Activated CD4-positive, alpha-beta T cell treated with anti-CD3 and anti-CD28 coated beads, Interleukin-2, amount 10 ng/mL, durations not matched to agents 24 days and 14 days (primary cell): ENCODE measurements at regions not wholly inside any gene's neighbourhood (a gene's known extent, or its start where the extent isn't known, plus 50 kb on each side); places are given as distances from the start of the nearest gene placed in this dataset.

Source experiments
- DNase-seq: peaks from one replicate; pipeline ENCODE4 v3.0.0; 2022
- H3K27ac Mint-ChIP-seq: one replicate; pipeline ENCODE4 v1.8.0; 2022; ENCODE audit warnings: mild to moderate bottlenecking, mixed read lengths
- H3K27me3 Mint-ChIP-seq: one replicate; pipeline ENCODE4 v1.8.0; 2022; ENCODE audit warnings: mixed read lengths
- H3K36me3 Mint-ChIP-seq: one replicate; pipeline ENCODE4 v1.8.0; 2022; ENCODE audit warnings: low read depth, mild to moderate bottlenecking, mixed read lengths
- H3K4me1 Mint-ChIP-seq: one replicate; pipeline ENCODE4 v1.8.0; 2021; ENCODE audit warnings: mixed read lengths
- H3K4me3 Mint-ChIP-seq: one replicate; pipeline ENCODE4 v1.8.0; 2022; ENCODE audit warnings: mild to moderate bottlenecking, moderate library complexity, mixed read lengths
- H3K9me3 Mint-ChIP-seq: one replicate; pipeline ENCODE4 v1.8.0; 2021; ENCODE audit warnings: mixed read lengths
- intact Hi-C: fragments of 100-400 bp; cut with micrococcal nuclease; formaldehyde crosslinking; loops from one replicate; pipeline ENCODE4 v1.15.1; 2023

DNA sequence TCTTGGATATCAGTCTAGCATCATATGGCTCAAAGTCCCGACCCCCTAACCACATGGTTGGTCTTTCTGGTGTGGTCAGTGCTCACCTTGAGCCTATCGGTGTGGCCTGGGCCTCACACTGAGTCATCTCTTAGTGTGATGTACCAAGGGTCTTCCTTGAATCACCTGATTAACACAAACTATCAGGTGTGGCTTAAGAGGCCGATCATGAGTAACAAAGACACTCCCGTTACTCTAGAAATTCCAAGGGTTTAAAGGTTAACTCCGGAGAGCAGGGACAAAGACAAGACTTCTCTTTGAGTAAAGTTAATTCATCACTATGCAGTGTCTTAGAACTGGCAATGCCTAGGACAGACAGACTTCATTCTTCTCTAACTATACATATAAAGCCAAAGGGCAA lies 52.3 kb upstream of the ARMC3 start:
- H3K9me3 Mint-ChIP-seq, result no peaks in the 10 kb centered on the region
- no peak overlapping the region for H3K4me3 Mint-ChIP-seq
- H3K36me3 Mint-ChIP-seq, result no peaks in the 10 kb centered on the region
- H3K27me3 Mint-ChIP-seq, result peaks cover 3% of the 10 kb centered on the region
- DNase-seq, result no peak
- no peak overlapping the region for H3K27ac Mint-ChIP-seq
- intact Hi-C loops, result no loop called here
- no peaks in the 10 kb centered on the region for H3K4me1 Mint-ChIP-seq

DNA sequence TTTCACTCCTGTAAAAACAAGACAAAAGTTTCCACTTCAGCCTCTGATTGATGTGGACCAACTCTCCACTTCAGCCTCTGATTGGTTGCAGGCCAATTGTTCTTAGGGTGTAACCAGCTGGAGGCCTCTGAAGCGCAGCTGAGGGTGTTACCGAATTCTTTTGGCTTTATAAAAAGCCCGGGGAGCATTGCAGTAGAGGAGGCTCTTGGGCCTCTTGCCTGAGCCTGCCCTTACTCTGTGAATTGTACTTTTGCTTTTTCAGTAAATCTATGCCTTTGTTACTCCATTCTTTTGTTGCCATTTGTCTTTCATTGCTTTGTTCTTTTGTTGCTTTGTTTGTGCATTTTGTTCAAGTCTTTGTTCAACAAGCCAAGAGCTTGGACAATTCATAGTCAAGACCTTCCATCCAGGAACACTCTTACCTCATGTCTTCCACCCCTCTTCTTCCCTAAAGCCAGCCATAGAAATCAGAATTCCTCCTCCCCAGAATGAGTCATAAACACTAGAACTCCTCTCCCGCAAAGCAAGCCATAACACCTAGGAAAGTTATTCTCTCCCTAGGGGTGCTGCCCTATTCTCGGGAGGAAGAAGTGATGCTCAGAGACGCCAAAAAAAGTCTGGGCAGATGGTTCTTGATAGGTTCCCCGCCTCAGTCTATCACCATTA lies 53.5 kb upstream of the ARMC3 start:
- Mint-ChIP-seq H3K36me3 (no peaks in the 10 kb centered on the region), H3K4me1 (no peaks in the 10 kb centered on the region), H3K4me3 (no peak overlapping the region), H3K27ac (no peak overlapping the region), H3K9me3 (no peaks in the 10 kb centered on the region), H3K27me3 (peaks cover 3% of the 10 kb centered on the region)
- DNase-seq, result no peak
- intact Hi-C loops, result no loop called here

DNA sequence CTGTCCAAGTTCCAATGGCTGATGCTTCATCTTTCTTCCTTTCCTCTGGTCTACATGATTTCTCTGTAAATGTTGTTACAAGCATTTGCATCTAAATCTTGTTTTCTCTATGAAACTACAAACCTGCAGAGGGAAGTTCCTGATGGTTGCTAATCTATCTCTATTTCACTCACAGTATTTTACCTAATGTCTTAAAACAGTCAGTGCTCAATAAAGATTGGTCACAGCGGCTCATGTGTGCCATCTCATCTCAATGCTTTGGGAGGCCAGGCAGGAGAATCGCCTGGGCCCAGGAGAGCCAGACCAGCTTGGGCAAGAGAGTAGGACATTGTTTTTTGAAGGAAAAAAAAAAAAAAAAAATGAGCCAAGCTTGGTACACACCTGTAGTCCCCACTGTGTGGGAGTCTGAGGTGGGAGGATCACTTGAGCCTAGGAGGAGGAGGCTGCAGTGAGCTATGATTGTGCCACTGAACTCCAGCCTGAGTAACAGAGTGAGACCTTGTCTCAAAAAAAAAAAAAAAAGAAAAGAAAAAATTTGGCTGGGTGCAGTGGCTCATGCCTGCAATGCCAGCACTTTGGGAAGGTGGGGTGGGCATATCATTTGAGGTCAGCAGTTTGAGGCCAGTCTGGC lies 71.3 kb upstream of the ARMC3 start:
- no peaks in the 10 kb centered on the region for H3K9me3 Mint-ChIP-seq
- no peaks in the 10 kb centered on the region for H3K4me1 Mint-ChIP-seq
- intact Hi-C loops, result no loop called here
- no peak overlapping the region for H3K4me3 Mint-ChIP-seq
- no peaks in the 10 kb centered on the region for H3K36me3 Mint-ChIP-seq
- H3K27ac Mint-ChIP-seq, result no peak overlapping the region
- DNase-seq, result no peak
- no peaks in the 10 kb centered on the region for H3K27me3 Mint-ChIP-seq

DNA sequence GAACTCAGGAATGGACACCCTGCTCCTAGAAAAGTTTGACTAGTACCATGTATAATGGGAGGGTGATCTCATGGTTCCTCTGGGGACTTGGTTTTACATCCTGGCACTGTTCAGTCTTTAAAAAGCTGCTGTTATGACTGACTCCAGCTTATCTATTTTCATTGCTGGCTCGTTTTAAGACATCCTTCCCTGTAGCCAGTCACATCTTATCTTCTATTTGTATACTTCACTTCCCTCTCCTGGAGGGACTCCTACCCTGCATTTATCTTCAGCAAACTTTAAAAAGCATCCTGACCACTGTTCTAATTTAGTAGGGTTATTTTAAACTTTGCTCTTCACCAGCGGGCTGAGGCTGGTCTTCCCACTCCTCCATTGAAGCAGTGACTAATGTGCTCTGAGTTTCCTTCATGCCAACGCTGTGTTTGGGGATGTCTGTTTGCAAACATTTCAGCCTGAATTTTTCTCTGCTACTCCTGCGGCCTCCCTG lies 72.9 kb upstream of the ARMC3 start:
- Mint-ChIP-seq H3K36me3 (no peaks in the 10 kb centered on the region), H3K4me3 (no peak overlapping the region), H3K27me3 (no peaks in the 10 kb centered on the region), H3K4me1 (no peaks in the 10 kb centered on the region), H3K9me3 (no peaks in the 10 kb centered on the region), H3K27ac (no peak overlapping the region)
- DNase-seq, result no peak
- intact Hi-C loops, result no loop called here

DNA sequence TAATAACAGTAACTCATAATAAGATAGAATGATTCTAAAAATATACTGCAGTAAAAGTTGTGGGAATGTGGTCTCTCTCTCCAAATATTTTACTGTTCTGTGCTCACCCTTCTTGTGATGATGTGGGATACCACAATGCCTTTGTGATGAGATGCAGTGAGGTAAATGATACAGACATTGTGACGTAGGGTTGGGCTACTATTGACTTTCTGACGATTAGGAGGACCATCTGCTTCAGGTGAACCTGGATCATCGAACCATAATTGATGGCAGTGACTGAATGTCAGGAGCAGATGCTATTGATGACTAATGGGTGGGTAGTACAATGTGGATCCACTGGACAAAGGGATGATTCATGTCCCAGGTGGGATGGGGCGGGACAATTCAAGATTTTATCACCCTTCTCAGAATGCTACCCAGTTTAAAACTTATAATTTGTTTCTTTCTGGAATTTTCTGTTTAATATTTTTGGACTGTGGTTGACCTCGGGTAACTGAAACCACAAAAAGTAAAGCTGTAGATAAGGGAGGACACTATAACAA lies 73.9 kb upstream of the ARMC3 start:
- Mint-ChIP-seq H3K27ac (no peak overlapping the region), H3K4me1 (peaks cover under 1% of the 10 kb centered on the region), H3K36me3 (no peaks in the 10 kb centered on the region), H3K4me3 (no peak overlapping the region), H3K27me3 (peaks cover under 1% of the 10 kb centered on the region), H3K9me3 (peaks cover 1% of the 10 kb centered on the region)
- intact Hi-C loops, result no loop called here
- DNase-seq, result no peak

DNA sequence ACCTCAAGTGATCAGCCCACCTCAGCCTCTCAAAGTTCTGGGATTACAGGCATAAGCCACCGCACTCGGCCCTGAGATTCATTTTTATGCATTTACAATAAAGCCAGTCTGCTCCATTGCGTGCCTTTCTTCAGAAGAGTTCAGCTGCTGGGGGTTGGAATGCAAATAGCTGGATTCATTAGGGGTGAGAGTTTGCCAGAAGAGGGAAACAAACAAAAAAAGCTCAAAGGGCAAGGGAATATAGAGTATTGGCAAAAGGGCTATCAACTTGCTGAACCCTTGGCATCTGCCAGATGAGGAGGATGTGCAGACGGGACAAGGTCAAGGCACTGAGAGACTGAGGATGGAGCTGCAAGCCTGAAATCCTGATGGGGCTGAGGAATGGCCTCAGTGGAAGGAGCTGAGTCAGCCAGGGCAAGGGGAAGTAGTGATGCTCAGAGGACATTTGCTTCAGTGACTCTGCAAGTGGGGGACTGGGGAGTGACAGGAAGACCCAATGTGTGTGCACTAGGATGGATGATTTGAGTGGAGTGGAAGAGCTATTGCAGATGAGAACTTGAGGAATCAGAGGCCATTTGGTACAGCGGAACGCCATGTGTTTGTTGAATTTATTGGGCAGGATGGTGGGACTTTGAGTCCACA lies 75.0 kb upstream of the ARMC3 start:
- Mint-ChIP-seq H3K9me3 (peaks cover 4% of the 10 kb centered on the region), H3K4me3 (no peak overlapping the region), H3K36me3 (no peaks in the 10 kb centered on the region), H3K4me1 (peaks cover 2% of the 10 kb centered on the region), H3K27me3 (peaks cover 3% of the 10 kb centered on the region), H3K27ac (no peak overlapping the region)
- DNase-seq, result no peak
- intact Hi-C loops, result no loop called here

DNA sequence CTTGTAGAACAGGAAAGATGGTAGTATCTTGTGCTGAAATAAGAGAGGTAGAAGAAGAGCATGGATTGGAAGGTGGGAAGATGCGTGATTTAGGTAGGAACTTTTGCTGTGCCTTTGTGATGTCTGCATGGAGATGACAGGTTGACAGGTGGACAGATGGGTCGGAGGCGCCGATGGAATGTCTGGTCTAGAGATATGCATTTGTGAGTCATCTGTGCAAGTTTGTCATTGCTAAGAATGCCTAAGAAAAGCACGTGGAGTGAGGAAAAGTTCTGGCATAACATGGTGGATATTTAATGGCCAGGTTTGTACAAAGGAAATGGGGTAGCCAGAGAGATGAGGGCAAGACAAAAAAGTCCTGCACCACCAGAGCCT lies 76.0 kb upstream of the ARMC3 start:
- intact Hi-C loops, result no loop called here
- Mint-ChIP-seq H3K9me3 (peaks cover 4% of the 10 kb centered on the region), H3K4me1 (peaks cover 2% of the 10 kb centered on the region), H3K27ac (no peak overlapping the region), H3K36me3 (no peaks in the 10 kb centered on the region), H3K27me3 (peaks cover 4% of the 10 kb centered on the region), H3K4me3 (no peak overlapping the region)
- DNase-seq, result no peak

DNA sequence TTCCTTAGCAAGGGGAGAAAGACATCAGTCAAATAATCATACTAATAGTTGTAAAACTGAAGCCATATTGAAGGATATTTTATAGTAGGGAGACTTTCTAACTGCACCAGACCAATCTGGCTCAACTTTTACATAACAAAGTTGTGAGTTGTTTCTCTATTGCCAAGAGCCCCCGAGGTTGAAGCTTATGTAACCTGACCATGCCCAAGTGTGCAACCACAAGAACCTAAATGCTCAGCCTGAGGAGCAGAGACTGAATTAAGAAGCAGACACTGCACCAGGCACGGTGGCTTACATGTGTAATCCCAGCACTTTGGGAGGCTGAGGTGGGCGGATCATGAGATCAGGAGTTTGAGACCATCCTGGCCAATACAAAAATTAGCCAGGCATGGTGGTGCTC lies 77.3 kb upstream of the ARMC3 start:
- peaks cover 6% of the 10 kb centered on the region for H3K27me3 Mint-ChIP-seq
- intact Hi-C loops, result no loop called here
- no peak overlapping the region for H3K4me3 Mint-ChIP-seq
- peaks cover 4% of the 10 kb centered on the region for H3K9me3 Mint-ChIP-seq
- no peak overlapping the region for H3K27ac Mint-ChIP-seq
- no peak for DNase-seq
- peaks cover 2% of the 10 kb centered on the region for H3K4me1 Mint-ChIP-seq
- no peaks in the 10 kb centered on the region for H3K36me3 Mint-ChIP-seq

DNA sequence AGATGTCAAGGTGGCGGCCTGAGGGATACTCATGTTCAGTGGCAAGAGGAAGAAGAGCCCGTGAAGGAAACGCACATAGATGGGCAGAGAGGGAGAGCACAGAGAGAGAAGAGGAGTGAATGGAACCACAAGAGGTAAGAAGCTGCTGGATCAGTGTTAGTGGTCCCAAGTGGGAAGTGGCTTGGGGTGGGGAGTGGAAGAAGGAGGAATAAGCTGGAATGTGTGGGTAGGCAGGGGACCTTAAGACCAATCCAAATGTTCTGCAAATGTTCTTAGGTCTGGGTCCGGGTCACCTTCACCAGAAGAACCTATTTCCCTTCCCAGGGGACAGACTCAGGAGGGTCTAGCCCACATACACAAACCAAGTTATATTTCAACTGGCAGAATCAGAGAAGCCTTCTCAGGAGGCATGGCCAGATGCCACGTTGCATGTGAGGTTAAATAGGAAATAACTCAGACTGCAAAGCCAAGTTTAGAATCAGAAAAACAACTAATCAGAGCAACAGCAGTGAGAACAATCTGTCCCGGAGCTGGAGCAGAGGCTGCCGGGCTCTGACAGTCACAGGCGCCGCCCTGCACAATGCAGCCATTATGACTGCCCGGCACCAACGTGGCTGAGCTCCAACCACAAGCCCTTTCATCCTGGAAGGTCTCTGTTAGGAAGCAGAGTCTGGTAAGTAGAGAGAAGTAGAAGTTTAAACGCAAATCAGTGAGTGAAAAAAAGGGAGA lies 78.6 kb upstream of the ARMC3 start:
- no peak for DNase-seq
- Mint-ChIP-seq H3K27me3 (peaks cover 6% of the 10 kb centered on the region), H3K9me3 (peaks cover 4% of the 10 kb centered on the region), H3K27ac (no peak overlapping the region), H3K4me1 (peaks cover 2% of the 10 kb centered on the region), H3K4me3 (no peak overlapping the region), H3K36me3 (no peaks in the 10 kb centered on the region)
- intact Hi-C loops, result no loop called here

DNA sequence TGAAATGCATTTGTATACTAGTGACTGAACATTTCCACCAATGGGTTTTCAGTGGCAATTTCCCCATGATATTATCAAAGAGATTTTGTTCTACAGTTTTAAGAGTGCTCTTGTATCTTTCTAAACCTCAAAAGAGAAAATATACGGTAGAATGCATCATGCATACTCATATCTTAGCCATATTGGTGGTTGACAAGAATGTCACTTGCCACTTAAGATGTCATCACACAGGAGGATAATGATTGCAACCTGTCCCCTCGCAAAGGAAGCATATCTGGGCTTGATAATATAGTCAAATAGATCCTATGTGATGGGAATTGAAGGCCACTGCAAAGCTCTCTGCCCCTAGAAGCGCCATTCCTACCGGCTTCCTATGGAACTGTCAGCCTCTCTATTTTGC lies 79.3 kb upstream of the ARMC3 start:
- DNase-seq, result no peak
- no peak overlapping the region for H3K27ac Mint-ChIP-seq
- peaks cover 4% of the 10 kb centered on the region for H3K9me3 Mint-ChIP-seq
- H3K27me3 Mint-ChIP-seq, result peaks cover 6% of the 10 kb centered on the region
- peaks cover 2% of the 10 kb centered on the region for H3K4me1 Mint-ChIP-seq
- H3K36me3 Mint-ChIP-seq, result no peaks in the 10 kb centered on the region
- H3K4me3 Mint-ChIP-seq, result no peak overlapping the region
- intact Hi-C loops, result no loop called here

DNA sequence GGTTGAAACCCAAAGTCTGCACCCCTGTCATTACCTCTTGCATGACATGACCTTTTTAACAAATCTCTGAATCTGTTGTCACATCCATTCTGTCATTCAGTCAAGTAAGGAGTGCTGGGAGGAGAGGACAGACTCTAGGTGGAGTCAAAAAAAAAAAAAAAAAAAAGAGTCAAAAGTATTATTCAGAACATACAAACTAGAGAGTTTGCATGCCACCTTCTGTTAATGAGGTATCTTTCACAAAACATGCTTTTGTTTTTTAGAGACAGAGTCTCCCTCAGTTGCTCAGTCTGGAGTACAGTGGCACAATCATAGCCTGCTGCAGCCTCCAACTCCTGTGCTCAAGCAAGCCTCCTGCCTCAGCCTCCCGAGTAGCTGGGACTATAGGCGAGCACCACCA lies 81.6 kb upstream of the ARMC3 start:
- Mint-ChIP-seq H3K9me3 (peaks cover 4% of the 10 kb centered on the region), H3K4me1 (peaks cover 2% of the 10 kb centered on the region), H3K27ac (no peak overlapping the region), H3K4me3 (no peak overlapping the region), H3K36me3 (no peaks in the 10 kb centered on the region), H3K27me3 (peaks cover 6% of the 10 kb centered on the region)
- no peak for DNase-seq
- intact Hi-C loops, result no loop called here

DNA sequence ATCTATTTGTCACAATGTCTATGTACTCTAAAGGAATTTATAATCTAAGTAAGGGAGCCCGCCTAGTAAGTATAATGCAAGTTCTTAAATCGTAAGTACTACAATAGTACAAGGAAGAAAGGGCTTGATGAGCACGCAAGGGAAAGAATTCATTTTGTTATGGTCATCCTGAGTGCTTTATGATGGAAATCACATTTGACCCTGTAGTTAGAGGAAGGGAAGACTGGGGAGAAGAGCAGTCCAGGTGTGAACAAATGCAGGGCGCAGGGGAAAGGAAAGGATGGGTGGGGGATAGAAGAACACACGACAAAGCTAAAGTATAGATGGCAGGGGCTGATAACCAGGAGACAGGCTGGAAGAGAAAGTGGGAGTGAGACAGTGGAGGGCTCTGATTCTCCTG lies 88.2 kb upstream of the ARMC3 start:
- intact Hi-C loops, result no loop called here
- no peaks in the 10 kb centered on the region for H3K36me3 Mint-ChIP-seq
- no peaks in the 10 kb centered on the region for H3K27me3 Mint-ChIP-seq
- no peak for DNase-seq
- no peak overlapping the region for H3K4me3 Mint-ChIP-seq
- no peaks in the 10 kb centered on the region for H3K4me1 Mint-ChIP-seq
- H3K9me3 Mint-ChIP-seq, result peaks cover 5% of the 10 kb centered on the region
- no peak overlapping the region for H3K27ac Mint-ChIP-seq

DNA sequence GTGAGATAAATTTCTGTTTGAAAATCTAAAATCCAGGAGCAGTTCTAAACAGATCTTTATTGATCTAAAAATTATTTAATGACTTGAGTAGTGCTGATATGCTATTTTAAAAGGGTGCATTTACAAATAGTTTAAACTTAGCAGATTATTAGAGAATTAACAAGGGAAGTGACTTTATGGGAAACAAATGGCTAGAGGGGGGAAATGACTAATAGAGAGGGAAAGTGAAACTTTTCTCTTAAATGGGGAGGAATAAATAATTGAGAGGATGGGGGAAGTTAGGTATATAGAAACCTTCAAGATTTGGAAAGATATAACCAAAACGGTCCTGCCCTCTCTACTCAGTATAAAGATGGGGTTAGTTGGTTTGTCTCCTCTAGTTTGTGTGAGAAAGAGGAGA lies 90.1 kb upstream of the ARMC3 start:
- Mint-ChIP-seq H3K36me3 (no peaks in the 10 kb centered on the region), H3K27ac (no peak overlapping the region), H3K27me3 (no peaks in the 10 kb centered on the region), H3K4me1 (no peaks in the 10 kb centered on the region), H3K4me3 (no peak overlapping the region), H3K9me3 (peaks cover 5% of the 10 kb centered on the region)
- no peak for DNase-seq
- intact Hi-C loops, result no loop called here

DNA sequence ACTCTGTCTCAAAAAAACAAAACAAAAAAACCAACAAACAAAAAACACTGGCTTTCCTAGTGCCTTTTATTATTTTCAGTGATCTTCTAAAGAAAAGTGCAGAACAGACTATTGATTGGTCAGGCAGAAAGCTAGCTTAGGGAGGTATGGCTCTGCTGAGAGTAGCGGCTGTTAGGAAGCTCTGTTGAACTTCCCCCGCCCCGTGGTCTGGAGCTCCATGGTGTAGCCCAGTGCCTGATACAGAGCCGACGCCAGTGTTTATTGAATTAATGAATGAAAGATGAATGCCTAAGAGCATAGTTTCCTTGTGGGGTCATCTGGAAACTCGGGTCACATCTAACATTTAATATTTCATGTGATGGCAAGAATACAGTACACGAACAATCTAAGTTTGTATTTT lies 90.5 kb upstream of the ARMC3 start:
- no peaks in the 10 kb centered on the region for H3K4me1 Mint-ChIP-seq
- intact Hi-C loops, result no loop called here
- no peak for DNase-seq
- H3K4me3 Mint-ChIP-seq, result no peak overlapping the region
- H3K27me3 Mint-ChIP-seq, result no peaks in the 10 kb centered on the region
- peaks cover 5% of the 10 kb centered on the region for H3K9me3 Mint-ChIP-seq
- H3K27ac Mint-ChIP-seq, result no peak overlapping the region
- no peaks in the 10 kb centered on the region for H3K36me3 Mint-ChIP-seq
